HCT116 (cell line): ENCODE measurements at regions not wholly inside any gene's neighbourhood (a gene's known extent, or its start where the extent isn't known, plus 50 kb on each side); places are given as distances from the start of the nearest gene placed in this dataset.

Experiments used
- ATAC-seq: fragments of 200-7000 bp; cut with Tn5 transposase; 2 replicates; pipeline ENCODE4 v1.9.1; 2020; ENCODE audit warnings: mild to moderate bottlenecking, moderate library complexity
- BruUV-seq: library from RNA; stranded (reverse); fragments of 400-500 nt; replicated peaks from 2 replicates; lab custom pipeline; 2021; lab: Mats Ljungman, UMichigan
- CTCF ChIA-PET: fragments of 300-600 bp; sonication (Branson Sonifier 250); formaldehyde crosslinking; loops from one replicate; lab custom pipeline; 2021; ENCODE audit warnings: antibody characterized with exemption; lab: Charles Lee
- POLR2A ChIA-PET: fragments of 300-600, 350-600 bp; sonication (Branson Sonifier 250); formaldehyde crosslinking; loops from one replicate; lab custom pipeline; 2021; ENCODE audit warnings: antibody characterized with exemption; lab: Charles Lee
- RAD21 ChIA-PET, 2 experiments: fragments of 300-600 bp; sonication (Branson Sonifier 250); formaldehyde crosslinking; loops; one replicate each; lab custom pipeline; 2023; ENCODE audit warnings: low total read pairs in 2 of 2; ENCODE audit not compliant: uncharacterized antibody in 2 of 2, unreplicated experiment in 2 of 2, low non-redundant PET in 1 of 2; lab: Charles Lee
- DNase-seq: peaks from one replicate; pipeline ENCODE4 v3.0.0-alpha.2; 2010; ENCODE audit warnings: low read depth, low spot score
- H2AFZ ChIP-seq: fragments of 200-600 bp; shearing (Covaris generic), sonication (generic); 2 replicates; pipeline ENCODE4 v1.6.1; 2017; ENCODE audit warnings: low read depth, mixed run types, mixed read lengths, antibody characterized with exemption, low read length; ENCODE audit not compliant: poor library complexity, severe bottlenecking
- H3K27ac ChIP-seq: 2 replicates; pipeline ENCODE4 v1.5.1; 2012; ENCODE audit warnings: low read depth, low read length
- H3K27me3 ChIP-seq: fragments of 200-600 bp; sonication (generic); 2 replicates; pipeline ENCODE4 v1.6.1; 2016; ENCODE audit warnings: mixed run types, low read length, mixed read lengths; ENCODE audit not compliant: insufficient read depth
- H3K36me3 ChIP-seq, 2 experiments: fragments of 200-500 bp in 1 of 2; fragments of 200-600 bp in 1 of 2; sonication (Bioruptor generic) in 1 of 2; sonication (generic) in 1 of 2; 2 replicates each; pipeline versions ENCODE4 v1.5.1 to v1.6.1; 2014 to 2016; ENCODE audit warnings: low read length in 2 of 2, inconsistent platforms in 1 of 2, mixed read lengths in 1 of 2, mixed run types in 1 of 2; ENCODE audit not compliant: insufficient read depth in 2 of 2, control insufficient read depth in 1 of 2
- H3K4me1 ChIP-seq, 2 experiments: fragments of 200-600 bp in 1 of 2; sonication (generic) in 1 of 2; 2 replicates each; pipeline versions ENCODE4 v1.5.1 to v1.6.1; 2012 to 2017; ENCODE audit warnings: low read length in 2 of 2, inconsistent platforms in 1 of 2, mild to moderate bottlenecking in 1 of 2, mixed read lengths in 1 of 2, mixed run types in 1 of 2, moderate library complexity in 1 of 2; ENCODE audit not compliant: insufficient read depth in 2 of 2, control insufficient read depth in 1 of 2
- H3K4me2 ChIP-seq: fragments of 200-600 bp; sonication (generic); 2 replicates; pipeline ENCODE4 v1.6.1; 2017; ENCODE audit warnings: mixed run types, low read length, mixed read lengths
- H3K4me3 ChIP-seq, 2 experiments: fragments of 200-600 bp in 1 of 2; sonication (generic) in 1 of 2; replicated peaks in 1 of 2; 2 replicates each; pipeline ENCODE4 v1.5.1; 2011 to 2016; ENCODE audit warnings: low read length in 2 of 2, control low read depth in 1 of 2, low read depth in 1 of 2, mild to moderate bottlenecking in 1 of 2, mixed read lengths in 1 of 2, mixed run types in 1 of 2
- H3K79me2 ChIP-seq: fragments of 200-600 bp; sonication (generic); 2 replicates; pipeline ENCODE4 v1.6.1; 2017; ENCODE audit warnings: mild to moderate bottlenecking, mixed run types, low read length, moderate library complexity, mixed read lengths; ENCODE audit not compliant: insufficient read depth
- H3K9ac ChIP-seq: fragments of 200-600 bp; sonication (generic); 2 replicates; pipeline ENCODE4 v1.6.1; 2016; ENCODE audit warnings: low read length, mixed read lengths
- H3K9me2 ChIP-seq: fragments of 200-600 bp; sonication (generic), shearing (Covaris generic); 2 replicates; pipeline ENCODE4 v1.6.1; 2017; ENCODE audit warnings: mixed run types, mild to moderate bottlenecking, moderate library complexity; ENCODE audit not compliant: insufficient read depth
- H3K9me3 ChIP-seq, 2 experiments: fragments of 200-500 bp in 1 of 2; fragments of 200-600 bp in 1 of 2; sonication (Bioruptor generic) in 1 of 2; sonication (generic) in 1 of 2; 2 replicates each; pipeline ENCODE4 v1.6.1; 2014 to 2017; ENCODE audit warnings: low read length in 2 of 2, mixed read lengths in 2 of 2, inconsistent platforms in 1 of 2, low read depth in 1 of 2, mild to moderate bottlenecking in 1 of 2, mixed run types in 1 of 2, moderate library complexity in 1 of 2; ENCODE audit not compliant: control insufficient read depth in 1 of 2, insufficient read depth in 1 of 2
- H4K20me1 ChIP-seq: fragments of 200-600 bp; sonication (generic), shearing (Covaris generic); 2 replicates; pipeline ENCODE4 v1.6.1; 2017; ENCODE audit warnings: mixed run types, mild to moderate bottlenecking, moderate library complexity; ENCODE audit not compliant: insufficient read depth
- CBX3 ChIP-seq: IDR thresholded peaks from 2 replicates; pipeline ENCODE4 v1.6.1; 2012; ENCODE audit warnings: low read depth
- CEBPB ChIP-seq: IDR thresholded peaks from 2 replicates; pipeline ENCODE4 v1.6.1; 2012; ENCODE audit warnings: low read depth
- CTCF ChIP-seq, 3 experiments: fragments of 200-600 bp in 1 of 3; sonication (generic) in 1 of 3; IDR thresholded peaks in 2 of 3; conservative IDR thresholded peaks in 1 of 3; 2 replicates each; pipeline ENCODE4 v1.5.1; 2012 to 2017; ENCODE audit warnings: low read depth in 2 of 3, low read length in 2 of 3, antibody characterized with exemption in 1 of 3, borderline replicate concordance in 1 of 3, control low read depth in 1 of 3, mild to moderate bottlenecking in 1 of 3, mixed read lengths in 1 of 3, mixed run types in 1 of 3, moderate library complexity in 1 of 3; ENCODE audit not compliant: insufficient read depth in 1 of 3
- EGR1 ChIP-seq: IDR thresholded peaks from 2 replicates; pipeline ENCODE4 v1.6.1; 2012; ENCODE audit warnings: low read depth
- EZH2 ChIP-seq: fragments of 200-600 bp; sonication (generic); IDR thresholded peaks from 2 replicates; pipeline ENCODE4 v1.6.1; 2017; ENCODE audit warnings: antibody characterized with exemption, mixed run types
- EZH2phosphoT487 ChIP-seq: fragments of 200-600 bp; IDR thresholded peaks from 2 replicates; pipeline ENCODE4 v1.6.1; 2018; ENCODE audit warnings: antibody characterized with exemption, borderline replicate concordance
- JUND ChIP-seq: IDR thresholded peaks from 2 replicates; pipeline ENCODE4 v1.6.1; 2012
- MAX ChIP-seq: IDR thresholded peaks from 2 replicates; pipeline ENCODE4 v1.6.1; 2012
- POLR2A ChIP-seq: IDR thresholded peaks from 2 replicates; pipeline ENCODE4 v1.7.0; 2011; ENCODE audit warnings: borderline replicate concordance; ENCODE audit not compliant: insufficient read depth, insufficient read length; ENCODE audit errors: extremely low read depth
- SP1 ChIP-seq: IDR thresholded peaks from 2 replicates; pipeline ENCODE4 v1.6.1; 2012; ENCODE audit warnings: low read depth
- SRF ChIP-seq: IDR thresholded peaks from 2 replicates; pipeline ENCODE4 v1.6.1; 2012; ENCODE audit warnings: low read depth
- TCF7L2 ChIP-seq: IDR thresholded peaks from 2 replicates; pipeline ENCODE4 v1.7.0; 2011; ENCODE audit warnings: borderline replicate concordance, inconsistent platforms; ENCODE audit not compliant: insufficient read depth, insufficient read length; ENCODE audit errors: extremely low read depth
- ZFX ChIP-seq: fragments of 450-650 bp; IDR thresholded peaks from 2 replicates; pipeline ENCODE4 v1.6.1; 2017
- ZNF274 ChIP-seq: fragments of 200-500 bp; sonication (Bioruptor generic); IDR thresholded peaks from 2 replicates; pipeline ENCODE4 v1.6.1; 2014; ENCODE audit warnings: mild to moderate bottlenecking, low read depth, low read length, inconsistent platforms
- intact Hi-C: fragments of 100-400 bp; cut with micrococcal nuclease; formaldehyde crosslinking; loops from 2 replicates; pipeline ENCODE4 v1.10.0; 2022
- TF ChIP-seq, protein P1 (sequence below): IDR thresholded peaks from 2 replicates; pipeline ENCODE4 v1.6.1; 2012

DNA sequence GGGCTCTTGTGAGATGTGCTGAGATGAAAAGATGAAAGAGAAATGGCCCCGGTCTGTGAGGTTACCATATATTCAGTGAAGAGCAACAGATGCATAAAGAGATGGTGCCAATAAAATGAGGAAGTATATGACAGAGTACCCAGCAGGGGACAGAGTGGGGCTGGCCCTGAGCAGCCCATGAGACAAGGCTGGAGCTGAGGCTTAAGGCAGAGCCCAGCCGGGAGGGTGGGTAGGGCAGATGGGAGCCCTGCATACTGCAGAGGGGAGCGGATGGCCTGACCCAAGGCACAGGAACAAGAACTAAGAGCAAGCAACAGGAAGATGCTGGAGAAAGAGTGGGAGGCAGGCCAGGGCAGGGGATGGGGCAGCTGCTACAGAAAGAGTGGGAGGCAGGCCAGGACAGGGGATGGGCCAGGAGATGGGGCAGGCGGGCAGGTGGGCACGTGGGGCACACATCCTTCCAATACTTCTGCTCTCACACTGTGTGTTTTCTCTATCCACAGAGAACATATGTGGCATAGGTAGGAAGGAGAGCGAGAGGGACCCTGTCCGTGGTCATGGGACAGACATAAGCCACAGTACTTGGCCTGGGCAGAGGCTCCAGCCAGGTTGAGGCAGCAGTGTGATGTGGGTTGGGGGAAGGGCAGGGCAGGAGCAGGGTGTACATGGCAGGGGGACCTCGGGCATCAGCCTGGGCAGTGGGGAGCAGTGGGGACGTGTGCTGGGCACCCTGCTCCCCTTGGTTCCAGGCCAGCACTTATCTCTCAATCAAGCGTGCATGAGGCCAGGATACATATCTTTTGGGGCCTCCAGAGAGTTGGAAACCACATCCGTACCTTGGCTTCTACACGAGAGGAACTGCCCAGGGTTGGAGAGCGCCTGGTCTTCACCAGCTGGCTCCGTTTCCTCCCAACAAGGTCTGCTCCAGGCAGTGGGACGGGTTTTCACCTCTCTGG is 91.6 kb upstream of the IKZF1 start:
- no peaks in the 10 kb centered on the region for H3K36me3 ChIP-seq
- H3K9ac ChIP-seq: no peak overlapping the region
- peaks cover 0 to 13% of the 10 kb centered on the region in 2 experiments; a peak in 3 of 4 replicates for H3K4me1 ChIP-seq
- H3K4me2 ChIP-seq: no peak overlapping the region
- TF ChIP-seq ZFX (no peak), SP1 (no peak), POLR2A (no peak), TCF7L2 (no peak)
- ChIA-PET RAD21 (no interaction called here), CTCF (interaction anchor here (2.5 kb wide), 1 partner anchor 7 kb away, joined by 14 read pairs; no protein-coding TSS in a partner anchor), POLR2A (no interaction called here)
- intact Hi-C loops: no loop called here
- no peaks in the 10 kb centered on the region for H3K79me2 ChIP-seq
- H4K20me1 ChIP-seq: no peaks in the 10 kb centered on the region
- no peak overlapping the region for H2AFZ ChIP-seq
- ATAC-seq: no peak
- no peaks in the 10 kb centered on the region for H3K9me3 ChIP-seq
- no peaks in the 10 kb centered on the region for H3K9me2 ChIP-seq
- H3K4me3 ChIP-seq: no peak overlapping the region
- H3K27me3 ChIP-seq: no peaks in the 10 kb centered on the region
- no peak overlapping the region for H3K27ac ChIP-seq
- no TSS peak for BruUV-seq
- no peak for DNase-seq

DNA sequence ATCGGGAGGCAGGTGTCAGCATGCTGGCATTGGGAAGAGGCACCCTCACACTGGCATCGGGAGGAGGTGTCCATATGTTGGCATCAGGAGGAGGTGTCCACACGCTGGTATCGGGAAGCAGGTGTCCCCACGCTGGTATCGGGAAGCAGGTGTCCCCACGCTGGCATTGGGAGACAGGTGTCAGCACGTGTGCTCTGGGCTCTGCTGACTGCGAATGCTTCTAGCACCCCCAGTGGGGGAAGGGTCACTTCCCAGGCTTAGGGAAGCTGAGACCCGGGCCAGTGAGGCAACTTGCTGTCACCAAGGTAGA is 92.5 kb upstream of the IKZF1 start:
- POLR2A ChIA-PET: no interaction called here
- H3K4me3 ChIP-seq: no peak overlapping the region
- BruUV-seq: no TSS peak
- H4K20me1 ChIP-seq: no peaks in the 10 kb centered on the region
- intact Hi-C loops: no loop called here
- H3K27ac ChIP-seq: no peak overlapping the region
- DNase-seq: no peak
- TF ChIP-seq JUND (no peak), ZFX (no peak), TCF7L2 (no peak), SRF (no peak), CEBPB (no peak), EZH2phosphoT487 (no peak), EGR1 (no peak), MAX (no peak), EZH2 (no peak), ZNF274 (no peak), CTCF (IDR thresholded peaks at IDR 0.05 in 2 of 3, conservative IDR thresholded peaks at IDR 0.05 in 1 of 3; ENCODE audit: borderline replicate concordance in 1 of 3, insufficient read depth in 1 of 3, low read depth in 2 of 3, low read length in 2 of 3) (no peak), CBX3 (no peak)
- TF ChIP-seq, protein P1, sequence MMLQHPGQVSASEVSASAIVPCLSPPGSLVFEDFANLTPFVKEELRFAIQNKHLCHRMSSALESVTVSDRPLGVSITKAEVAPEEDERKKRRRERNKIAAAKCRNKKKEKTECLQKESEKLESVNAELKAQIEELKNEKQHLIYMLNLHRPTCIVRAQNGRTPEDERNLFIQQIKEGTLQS: no peak
- TF ChIP-seq, all 23 proteins: peak for 0
- RAD21 ChIA-PET: no interaction called here
- ATAC-seq: no peak
- no peaks in the 10 kb centered on the region for H3K36me3 ChIP-seq
- H3K9me2 ChIP-seq: no peaks in the 10 kb centered on the region
- peaks cover 4 to 22% of the 10 kb centered on the region in 2 experiments; a peak in 3 of 4 replicates for H3K4me1 ChIP-seq
- H3K9ac ChIP-seq: no peak overlapping the region
- CTCF ChIA-PET: no interaction called here
- no peaks in the 10 kb centered on the region for H3K79me2 ChIP-seq
- no peak overlapping the region for H3K4me2 ChIP-seq
- no peaks in the 10 kb centered on the region for H3K27me3 ChIP-seq
- H3K9me3 ChIP-seq: no peaks in the 10 kb centered on the region
- H2AFZ ChIP-seq: no peak overlapping the region
